ENCODE measurements at regions not wholly inside any gene's neighbourhood (a gene's known extent, or its start where the extent isn't known, plus 50 kb on each side); places are given as distances from the start of the nearest gene placed in this dataset.

GRCh38 chr19:28972058-28972852, 240.7 kb downstream of the UQCRFS1 start:
- DNase-seq (ENCODE audit: low spot score) = no peak

DNA sequence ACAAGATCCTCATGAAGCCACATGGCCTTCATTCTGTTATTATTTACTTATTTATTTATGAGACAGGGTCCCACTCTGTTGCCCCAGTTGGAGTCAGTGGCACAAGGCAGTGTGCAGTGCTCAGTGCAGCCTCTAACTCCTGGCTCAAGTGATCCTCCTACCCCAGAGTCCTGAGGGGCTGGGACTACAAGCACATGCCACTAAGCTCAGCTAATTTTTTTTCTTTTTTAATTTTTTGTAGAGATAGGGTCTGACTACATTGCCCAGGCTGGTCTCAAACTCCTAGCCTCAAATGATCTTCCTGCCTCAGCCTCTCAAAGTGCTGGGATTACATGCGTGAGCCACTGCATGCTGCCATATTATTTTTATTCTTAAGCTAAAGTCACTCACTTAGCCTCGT, 241.4 kb downstream of the UQCRFS1 start:
- no peak for DNase-seq (ENCODE audit: low spot score)

DNA sequence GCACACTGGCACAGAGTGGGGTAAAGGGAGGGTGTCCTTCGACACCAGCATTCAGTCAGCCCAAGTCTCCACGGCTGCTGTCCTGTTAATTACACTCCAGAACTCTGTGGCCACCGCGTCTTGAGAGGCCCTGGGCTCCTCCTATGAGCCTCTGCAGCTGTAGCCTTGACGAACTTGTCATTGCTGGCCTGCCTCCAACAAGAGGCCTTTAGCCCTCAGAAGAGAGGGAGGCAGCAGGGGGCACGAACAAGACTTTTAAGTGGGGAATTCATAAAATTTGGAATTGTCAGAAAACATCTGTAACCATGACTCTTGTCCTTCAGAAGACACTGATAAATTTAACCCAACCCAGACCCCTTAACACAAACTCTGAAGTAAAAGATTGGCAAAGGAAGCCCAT, 241.9 kb downstream of the UQCRFS1 start:
- no peak for DNase-seq (ENCODE audit: low spot score)

DNA sequence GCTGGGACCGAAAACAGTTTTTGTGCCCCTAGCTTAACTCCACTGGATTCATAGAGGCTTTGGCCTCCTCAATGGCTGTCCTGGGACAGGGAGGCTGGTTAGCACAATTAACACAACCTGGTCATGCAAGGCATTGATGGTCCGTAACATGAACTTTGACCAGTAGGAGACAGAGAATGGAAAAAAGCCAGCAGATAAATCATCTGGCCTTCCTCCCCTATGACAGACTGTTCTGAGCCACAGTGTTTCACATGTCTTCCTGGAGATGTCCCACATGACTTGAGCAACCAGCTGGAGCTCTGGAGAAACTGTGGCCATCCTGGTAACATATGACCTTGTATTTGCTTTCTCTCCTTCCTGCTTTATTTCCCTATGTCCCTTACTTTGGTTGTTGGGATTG, 244.2 kb downstream of the UQCRFS1 start:
- no peak for DNase-seq (ENCODE audit: low spot score)

GRCh38 chr19:28966737-28967399, 246.1 kb downstream of the UQCRFS1 start:
- DNase-seq (ENCODE audit: low spot score) = no peak

- DNase-seq (ENCODE audit: low spot score) = no peak
Observed at GRCh38 chr19:28964500-28964899, 248.5 kb downstream of the UQCRFS1 start.

DNA sequence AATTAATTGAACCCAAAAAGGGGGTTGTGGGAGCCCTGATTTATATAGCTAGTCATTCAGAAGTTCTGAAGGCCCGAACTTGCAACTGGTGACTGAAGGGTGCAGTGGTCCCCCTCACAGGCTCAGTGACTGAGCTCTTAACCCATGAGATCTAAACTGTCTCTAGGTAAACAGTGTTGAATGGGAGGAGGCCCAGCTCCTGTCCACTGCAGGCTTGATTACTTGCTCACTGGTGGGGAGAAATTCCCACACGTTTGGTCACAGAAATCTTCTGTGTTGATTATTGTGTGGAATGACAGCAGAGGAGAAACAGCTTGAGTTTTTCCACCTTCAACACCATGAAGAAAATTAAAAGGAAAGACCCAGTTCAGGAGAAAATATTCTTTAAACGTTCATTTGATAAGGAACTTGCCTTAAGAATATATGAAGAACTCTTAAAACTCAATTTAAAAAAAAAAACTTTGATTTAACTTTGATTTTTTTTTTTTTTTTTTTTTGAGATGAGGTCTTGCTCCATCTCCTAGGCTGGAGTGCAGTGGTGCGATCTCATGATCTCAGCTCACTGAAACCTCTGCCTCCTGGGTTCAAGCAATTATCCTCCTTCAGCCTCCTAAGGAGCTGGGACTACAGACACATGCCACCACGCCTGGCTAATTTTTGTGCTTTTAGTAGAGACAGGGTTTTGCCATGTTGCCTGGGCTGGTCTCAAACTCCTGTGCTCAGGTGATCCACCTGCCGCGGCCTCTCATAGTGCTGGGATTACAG, 249.3 kb downstream of the UQCRFS1 start:
- no peak for DNase-seq (ENCODE audit: low spot score)

- DNase-seq (ENCODE audit: low spot score) = no peak
Observed at GRCh38 chr19:28961772-28962500, 251.0 kb downstream of the UQCRFS1 start.

DNA sequence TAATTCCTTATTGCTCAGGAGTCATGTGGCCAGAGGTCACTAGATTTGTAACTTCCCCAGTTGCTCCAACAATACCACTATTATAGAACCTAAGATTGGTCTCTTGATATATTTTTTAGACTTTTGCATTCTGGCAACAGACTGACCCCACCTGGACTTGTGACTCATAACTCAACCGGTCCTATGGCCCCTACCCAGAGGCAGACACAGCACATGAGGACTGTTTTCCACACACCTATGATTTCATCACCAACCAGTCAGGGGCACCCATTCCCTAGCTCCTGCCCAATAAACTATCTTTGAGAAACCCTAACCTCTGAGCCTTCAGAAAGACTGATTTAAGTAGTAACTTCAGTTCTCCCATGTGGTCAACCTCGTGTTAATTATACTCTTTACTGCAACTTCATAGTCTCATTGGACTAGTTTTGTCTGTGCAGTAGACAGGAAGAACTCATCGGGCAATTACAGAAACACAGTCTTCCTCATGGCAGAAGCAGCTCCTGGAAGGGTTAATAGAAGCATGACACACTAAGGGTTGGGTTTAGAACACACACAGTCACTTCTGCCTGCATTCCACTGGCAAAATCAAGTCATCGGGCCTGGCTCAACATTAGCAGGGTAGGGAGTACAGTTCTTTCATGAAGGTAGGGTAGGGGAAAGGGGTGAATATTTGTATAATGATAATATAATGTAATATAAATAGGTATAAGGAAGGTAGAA, 251.8 kb downstream of the UQCRFS1 start:
- no peak for DNase-seq (ENCODE audit: low spot score)

GRCh38 chr19:28960586-28960985, 252.4 kb downstream of the UQCRFS1 start:
- no peak for DNase-seq (ENCODE audit: low spot score)

DNA sequence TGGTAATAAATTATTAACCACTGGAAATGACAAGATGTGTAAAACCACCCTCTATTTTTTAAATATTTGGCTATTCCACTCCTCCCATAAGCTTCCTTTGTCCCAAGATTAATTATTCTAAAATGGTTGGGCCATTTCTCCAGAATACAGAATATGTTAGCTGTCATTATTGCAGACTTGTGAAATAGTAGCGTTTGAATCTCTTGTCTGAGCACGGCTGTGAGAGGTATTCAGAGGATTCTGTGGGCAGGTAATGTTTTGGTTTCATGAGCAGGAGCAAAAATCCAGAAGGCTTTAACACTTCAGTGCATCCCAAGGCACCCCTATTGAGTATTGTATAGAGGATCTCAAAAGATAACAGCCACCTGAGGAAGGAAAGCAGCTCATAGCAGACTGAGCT, 256.0 kb downstream of the UQCRFS1 start:
- DNase-seq (ENCODE audit: low spot score) = no peak

- DNase-seq (ENCODE audit: low spot score) = no peak
Observed at GRCh38 chr19:28956421-28956820, 256.5 kb downstream of the UQCRFS1 start.

DNA sequence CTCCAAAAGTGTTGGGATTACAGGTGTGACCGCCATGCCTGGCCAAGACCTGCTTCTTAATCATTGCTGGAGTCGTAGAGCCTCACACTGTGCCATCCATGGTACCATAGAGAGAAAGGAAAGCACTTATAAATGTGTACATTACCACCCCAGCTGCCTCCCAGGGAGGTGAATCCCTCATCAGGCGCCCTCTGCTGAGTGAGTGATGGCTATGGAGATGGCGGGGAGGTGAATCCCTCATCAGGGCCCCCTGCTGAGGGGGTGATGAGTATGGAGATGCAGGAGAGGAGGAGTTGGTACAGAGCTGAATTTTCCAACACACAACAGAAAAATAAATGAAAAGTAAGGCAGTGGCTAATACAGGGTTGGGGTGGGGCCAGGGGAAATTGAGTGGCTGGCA, 263.4 kb downstream of the UQCRFS1 start:
- DNase-seq (ENCODE audit: low spot score) = no peak

DNA sequence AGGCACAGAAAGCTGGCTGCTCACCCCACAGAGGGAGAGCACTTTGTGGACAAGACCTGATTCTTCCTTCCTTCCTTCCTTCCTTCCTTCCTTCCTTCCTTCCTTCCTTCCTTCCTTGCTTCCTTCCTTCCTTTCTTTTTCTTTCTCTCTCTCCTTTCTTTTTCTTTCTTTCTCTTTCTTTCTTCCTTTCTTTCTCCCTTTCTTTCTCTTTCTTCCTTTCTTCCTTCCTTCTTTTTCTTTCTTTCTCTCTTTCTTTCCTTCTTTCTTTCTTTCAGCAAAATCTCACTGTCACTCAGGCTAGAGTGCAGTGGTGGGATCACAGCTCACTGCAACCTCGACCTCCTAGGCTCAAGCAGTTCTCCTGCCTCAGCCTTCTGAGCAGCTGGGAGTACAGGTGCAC, 263.9 kb downstream of the UQCRFS1 start:
- DNase-seq (ENCODE audit: low spot score) = no peak

GRCh38 chr19:28948566-28948965, 264.4 kb downstream of the UQCRFS1 start:
- no peak for DNase-seq (ENCODE audit: low spot score)

- no peak for DNase-seq (ENCODE audit: low spot score)
Observed at GRCh38 chr19:28948026-28948425, 264.9 kb downstream of the UQCRFS1 start.

DNA sequence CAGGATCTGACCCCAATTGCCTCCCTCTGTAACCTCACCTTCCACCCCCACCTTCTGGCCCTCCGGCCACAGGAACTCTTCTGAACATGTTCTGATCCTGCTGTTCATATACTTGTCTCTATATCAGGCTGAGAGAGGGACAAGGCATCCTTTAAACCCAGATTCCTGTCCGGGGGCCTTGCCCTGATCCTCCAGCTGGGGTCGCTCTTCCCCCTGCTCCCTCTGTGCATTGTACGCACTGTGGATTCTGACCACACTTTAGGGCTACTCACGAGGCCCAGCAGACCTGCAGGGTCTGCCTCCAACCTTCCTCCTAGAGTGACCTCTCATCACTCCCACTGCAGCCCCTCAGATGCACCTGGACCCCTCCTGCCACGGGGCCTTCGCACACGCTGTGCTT, 269.3 kb downstream of the UQCRFS1 start:
- no peak for DNase-seq (ENCODE audit: low spot score)

DNA sequence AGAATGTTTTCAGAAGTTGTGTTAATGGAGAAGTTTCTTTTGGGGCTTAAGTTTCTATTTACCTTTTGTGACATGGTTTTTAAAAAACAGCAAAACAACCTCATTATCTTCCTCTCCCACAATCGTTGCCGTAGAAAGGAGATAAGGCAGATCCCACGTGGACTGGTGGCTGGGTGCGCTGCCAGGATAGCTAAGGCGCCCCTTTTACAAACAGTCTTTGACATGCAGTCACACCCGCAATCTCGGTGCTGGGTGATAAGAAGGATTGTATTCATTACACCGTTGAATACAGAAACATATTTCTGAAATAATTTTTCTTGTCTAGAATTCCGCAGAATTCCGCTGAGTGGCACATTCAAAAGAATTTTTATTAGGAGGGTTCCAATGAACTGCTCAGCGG, 271.1 kb downstream of the UQCRFS1 start:
- DNase-seq (ENCODE audit: low spot score) = no peak

DNA sequence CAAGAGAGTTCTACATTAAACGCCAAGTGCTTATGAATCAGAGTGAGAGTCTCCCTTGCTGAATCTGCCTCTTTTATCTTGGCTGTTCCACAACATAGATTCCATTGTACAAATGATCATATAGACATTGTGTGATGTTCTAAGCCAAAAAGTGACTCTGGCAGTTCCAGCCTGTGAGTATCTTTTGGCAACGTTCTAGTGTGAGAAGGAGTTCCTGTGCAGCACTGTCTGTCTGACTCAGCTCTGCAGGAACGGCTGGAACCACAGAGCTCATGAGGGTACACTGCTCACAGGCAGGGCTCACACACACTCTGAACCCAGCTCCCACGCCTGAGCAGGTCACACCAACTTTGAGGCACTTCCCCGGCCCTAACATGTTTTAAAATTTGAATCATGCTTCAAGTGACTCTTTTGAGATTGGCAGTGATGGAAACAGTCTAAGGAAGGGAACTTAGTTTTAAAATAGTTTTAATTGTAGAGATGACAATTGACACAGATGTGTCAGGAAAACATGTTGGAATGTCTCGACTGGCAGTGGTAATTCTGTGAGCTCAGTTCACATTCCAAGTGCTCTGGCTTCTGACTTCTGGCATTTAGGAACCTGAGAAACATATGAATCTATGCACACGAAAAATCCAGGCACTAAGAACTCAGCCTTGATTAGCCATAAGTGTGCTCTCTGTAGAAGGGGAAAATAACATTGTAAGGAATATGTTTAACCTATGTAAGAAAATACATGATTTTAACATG, 272.0 kb downstream of the UQCRFS1 start:
- DNase-seq (ENCODE audit: low spot score) = no peak

DNA sequence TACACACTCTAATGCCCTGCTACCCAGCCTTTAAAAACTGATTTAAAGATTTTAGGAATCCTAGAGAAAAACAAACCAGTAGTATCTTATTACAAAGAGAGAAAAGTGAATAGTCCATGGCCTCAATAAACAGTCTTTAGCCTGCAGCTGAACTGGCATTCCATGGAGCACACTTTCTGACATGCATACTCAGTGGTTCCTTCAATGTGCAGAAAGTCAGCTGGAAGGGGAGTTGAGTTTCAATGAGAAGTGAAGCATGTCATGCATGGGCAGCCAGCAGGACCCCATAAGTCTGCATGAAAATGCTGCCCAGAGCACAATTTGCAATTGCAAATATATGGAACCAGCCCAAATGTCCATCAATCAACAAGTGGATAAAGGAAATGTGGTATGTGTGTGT, 273.7 kb downstream of the UQCRFS1 start:
- no peak for DNase-seq (ENCODE audit: low spot score)

- no peak for DNase-seq (ENCODE audit: low spot score)
Observed at GRCh38 chr19:28936001-28936400, 276.9 kb downstream of the UQCRFS1 start.
